DMS53 (cell line): ENCODE measurements at regions not wholly inside any gene's neighbourhood (a gene's known extent, or its start where the extent isn't known, plus 50 kb on each side); places are given as distances from the start of the nearest gene placed in this dataset.
A peak's percentile ranks its signal among the peaks of the same experiment; 100 is the strongest.

ENCODE experiments used
- DNase-seq: peaks from one replicate; lab custom pipeline; 2025; lab: John Stamatoyannopoulos, UW

DNA sequence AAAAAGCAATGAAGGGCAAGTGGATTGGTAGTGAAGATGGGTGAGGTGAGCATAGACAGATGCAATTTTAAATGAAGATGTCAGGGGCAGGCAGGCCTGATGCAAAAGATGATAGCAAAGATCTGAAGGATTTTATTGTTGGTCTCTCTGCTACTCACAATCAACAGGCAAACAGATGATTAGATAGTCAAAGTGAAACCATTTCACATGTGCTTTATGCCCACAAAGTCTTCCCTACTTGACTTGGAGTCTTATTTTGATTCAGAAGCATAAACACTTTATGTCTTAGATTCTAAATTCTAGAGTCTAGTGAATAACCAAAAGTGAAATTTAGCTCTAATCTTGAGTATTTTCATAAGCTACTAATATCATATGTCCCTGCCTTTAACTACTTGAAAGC, 153.8 kb upstream of the HNRNPA3 start:
- DNase-seq, result no peak

- no peak for DNase-seq
Measured at GRCh38 chr2:177059293-177059692, 153.3 kb upstream of the HNRNPA3 start.

- no peak for DNase-seq
Measured at GRCh38 chr2:177063331-177063730, 149.3 kb upstream of the HNRNPA3 start.

- no peak for DNase-seq
Measured at GRCh38 chr2:177064422-177064821, 148.2 kb upstream of the HNRNPA3 start.

- DNase-seq, result no peak
Measured at GRCh38 chr2:177068967-177069366, 143.6 kb upstream of the HNRNPA3 start.

DNA sequence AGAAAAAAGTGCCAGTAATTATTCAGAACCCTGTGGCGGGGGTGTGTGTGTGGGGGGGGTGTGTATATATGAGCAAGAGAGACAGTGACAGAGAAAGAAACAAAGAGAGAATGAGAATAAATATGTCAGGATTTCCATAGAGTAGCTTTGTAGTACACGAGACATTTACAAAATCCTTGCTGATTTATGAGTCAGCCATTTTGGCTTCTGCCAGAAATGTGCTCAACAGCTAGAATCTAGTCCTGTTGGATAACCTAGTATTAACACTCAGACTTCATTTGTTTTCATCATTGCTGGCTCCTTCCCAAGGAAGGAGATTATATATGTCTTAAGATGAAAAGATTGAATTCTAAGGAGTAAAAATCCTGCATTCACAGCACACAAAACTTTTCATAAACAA, 140.5 kb upstream of the HNRNPA3 start:
- no peak for DNase-seq

GRCh38 chr2:177073611-177074010, 139.0 kb upstream of the HNRNPA3 start:
- no peak for DNase-seq

DNA sequence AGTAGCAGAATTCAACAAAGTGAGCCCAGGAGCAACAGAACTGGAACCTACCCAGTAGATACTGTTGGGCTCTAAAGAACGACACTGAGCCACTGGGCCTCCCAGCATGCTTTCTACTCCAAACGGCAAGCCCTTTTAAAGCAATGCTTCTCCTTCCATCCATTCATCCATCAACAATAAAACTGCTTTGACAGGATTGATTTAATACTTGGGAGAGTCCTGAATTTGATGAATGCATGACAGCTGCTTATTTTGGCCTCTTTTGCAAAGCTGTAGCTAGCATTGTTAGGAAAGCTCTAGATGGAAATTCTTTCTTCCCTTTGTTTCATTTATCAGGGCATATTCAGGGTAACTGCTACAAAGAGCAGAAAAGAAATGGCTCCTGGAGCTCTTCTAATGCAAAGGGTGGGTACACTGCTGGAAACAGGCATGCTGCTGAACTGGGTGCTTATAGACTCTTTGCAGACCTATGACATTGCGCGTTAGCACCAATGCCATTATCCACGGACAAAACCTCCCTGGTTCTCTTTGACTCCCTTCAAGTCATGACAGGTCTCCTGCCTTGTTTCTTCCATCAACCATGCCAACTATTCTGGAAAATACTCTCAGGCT, 138.4 kb upstream of the HNRNPA3 start:
- DNase-seq, result no peak

DNA sequence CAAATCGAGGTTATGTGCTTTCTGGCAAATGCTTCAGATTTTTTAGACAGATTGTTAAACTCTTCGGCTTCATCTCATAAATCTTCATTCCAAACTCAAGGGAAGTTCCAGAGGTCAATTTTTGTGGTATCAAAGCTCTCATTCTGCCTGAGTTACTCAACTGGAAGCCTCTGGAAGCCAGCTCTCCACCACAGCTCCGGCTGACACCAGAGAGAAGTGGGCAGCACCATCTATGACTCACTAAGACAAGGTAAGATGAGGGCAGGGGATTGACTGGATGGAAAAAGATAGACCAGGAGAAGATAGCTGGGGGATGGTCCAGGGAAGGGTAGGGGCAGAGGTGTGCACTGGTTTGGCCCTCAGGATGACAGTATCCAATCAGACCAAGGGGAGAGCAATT, 137.3 kb upstream of the HNRNPA3 start:
- no peak for DNase-seq

DNA sequence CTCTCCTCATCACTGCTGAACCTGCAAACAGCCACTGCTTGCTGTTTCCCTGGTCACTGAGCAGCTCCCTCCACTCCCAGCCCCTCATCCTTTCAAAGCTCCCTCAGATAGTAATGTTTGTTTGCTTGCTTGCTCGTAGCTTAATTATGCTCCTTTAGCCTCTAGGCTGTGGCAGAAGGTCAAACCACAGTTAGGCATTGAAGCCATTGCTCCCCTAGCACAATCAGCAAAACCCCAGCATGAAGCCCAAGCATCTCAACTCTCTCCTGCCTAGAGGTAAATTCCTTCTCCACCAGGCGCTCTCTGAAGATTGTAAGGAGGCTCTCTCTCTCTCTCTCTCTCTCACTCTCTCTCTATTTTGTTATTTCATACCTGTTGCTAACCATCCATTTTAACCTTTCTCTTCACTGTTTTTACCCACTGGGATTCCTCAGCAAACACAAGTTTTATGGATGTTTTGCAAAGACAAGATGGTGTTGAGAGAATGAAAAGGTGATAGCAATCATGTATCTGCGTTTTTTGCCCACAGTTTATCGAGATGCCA, 135.9 kb upstream of the HNRNPA3 start:
- DNase-seq, result no peak

DNA sequence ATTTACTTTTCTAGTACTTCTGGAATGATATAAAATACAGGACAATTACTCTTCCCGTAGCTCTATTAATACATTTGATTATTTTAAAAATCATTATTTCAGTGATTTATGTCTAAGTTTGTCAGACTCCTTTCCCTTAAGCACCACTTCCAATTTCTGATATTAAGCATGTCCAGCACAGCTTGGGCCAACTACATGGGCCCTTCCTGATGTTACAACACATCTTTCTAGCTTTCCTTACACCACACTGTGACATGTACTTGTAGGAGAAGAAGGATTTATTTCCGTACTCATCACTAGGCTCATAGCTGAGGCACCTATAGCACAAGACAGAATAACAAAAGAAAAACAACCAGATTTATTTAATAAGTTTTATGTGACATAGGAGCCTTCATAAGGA, 134.8 kb upstream of the HNRNPA3 start:
- no peak for DNase-seq

- no peak for DNase-seq
Measured at GRCh38 chr2:177078416-177078815, 134.2 kb upstream of the HNRNPA3 start.

DNA sequence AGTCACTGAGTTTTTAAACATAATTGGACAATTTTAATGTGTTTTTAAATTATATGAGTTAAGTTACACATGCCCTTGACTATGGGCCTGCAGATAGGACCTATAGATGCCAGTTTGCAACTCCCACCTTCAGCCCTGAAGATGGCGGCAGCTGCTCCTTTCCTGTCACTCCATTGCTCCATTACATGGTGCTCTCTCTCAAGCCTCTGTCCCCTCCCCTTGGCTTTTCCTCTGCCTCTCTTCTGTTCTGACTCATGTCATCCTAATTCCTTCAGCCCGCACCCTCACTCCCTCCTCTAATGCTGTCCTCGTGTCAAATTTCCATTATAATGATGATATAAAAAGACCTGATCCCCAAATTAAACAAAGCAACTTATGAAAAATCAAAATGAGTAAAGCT, 133.7 kb upstream of the HNRNPA3 start:
- no peak for DNase-seq

DNA sequence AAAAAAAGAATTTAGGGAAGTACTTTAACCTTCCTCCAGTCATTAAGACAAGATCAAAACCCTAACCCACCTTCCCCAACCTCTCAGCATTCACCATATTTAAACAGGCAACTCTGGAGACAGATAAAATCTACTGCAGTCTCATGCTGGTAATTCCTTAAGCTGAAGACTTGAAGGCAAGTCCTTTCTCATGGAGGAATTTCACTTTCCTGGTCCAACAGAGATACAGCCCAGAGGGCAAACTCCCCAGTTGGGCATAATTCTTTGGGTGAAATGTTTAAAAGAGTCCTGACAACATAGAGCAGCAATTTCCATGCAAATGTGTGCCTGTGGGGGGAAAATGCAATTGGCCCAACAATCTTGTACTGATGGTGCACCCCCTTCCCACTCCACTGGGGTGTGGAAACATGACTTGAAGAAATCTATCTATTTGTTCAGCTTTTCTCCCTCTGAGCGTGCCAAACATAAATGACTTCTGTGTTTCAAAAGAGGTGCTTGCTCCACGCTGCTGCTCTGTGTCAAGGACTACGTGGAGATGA, 131.8 kb upstream of the HNRNPA3 start:
- DNase-seq, result no peak

DNA sequence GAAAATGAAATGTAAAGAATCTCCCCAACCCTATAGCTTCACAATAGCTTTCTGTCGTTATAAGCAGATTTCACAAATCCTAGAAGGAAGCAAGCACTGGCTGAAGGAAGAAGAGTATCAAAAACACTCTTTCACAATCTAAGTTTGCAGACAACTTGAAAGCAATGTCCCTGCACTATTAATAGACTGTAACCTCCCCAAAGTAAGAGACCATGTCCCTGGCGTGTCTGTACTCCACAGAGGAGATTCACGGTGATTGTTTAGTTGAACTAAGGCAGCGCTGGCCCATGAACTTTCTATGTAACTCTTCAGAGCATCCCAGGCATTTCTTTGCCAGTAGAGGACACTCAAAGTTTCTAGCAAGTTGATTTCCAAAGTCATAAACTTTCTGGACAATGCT, 128.0 kb upstream of the HNRNPA3 start:
- DNase-seq, result no peak

DNA sequence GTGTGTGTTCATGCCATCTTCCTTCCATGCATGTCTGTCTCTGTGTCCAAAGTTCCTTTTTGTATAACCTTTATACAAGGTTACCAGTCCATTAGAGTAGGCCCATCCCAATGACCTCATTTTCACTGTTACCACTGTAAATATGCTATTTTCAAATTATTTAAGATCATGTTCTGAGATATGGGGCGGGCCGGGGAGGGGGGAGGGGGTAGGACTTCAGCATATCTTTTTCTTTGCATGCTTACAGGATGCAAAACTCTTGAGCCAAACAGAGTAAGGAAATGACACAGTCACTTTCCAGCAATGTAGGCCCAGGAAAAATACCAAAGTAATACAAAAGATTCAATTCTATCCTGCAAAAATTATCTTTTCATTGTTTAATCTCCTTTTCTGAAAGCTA, 124.1 kb upstream of the HNRNPA3 start:
- no peak for DNase-seq

GRCh38 chr2:177090967-177091366, 121.6 kb upstream of the HNRNPA3 start:
- no peak for DNase-seq

DNA sequence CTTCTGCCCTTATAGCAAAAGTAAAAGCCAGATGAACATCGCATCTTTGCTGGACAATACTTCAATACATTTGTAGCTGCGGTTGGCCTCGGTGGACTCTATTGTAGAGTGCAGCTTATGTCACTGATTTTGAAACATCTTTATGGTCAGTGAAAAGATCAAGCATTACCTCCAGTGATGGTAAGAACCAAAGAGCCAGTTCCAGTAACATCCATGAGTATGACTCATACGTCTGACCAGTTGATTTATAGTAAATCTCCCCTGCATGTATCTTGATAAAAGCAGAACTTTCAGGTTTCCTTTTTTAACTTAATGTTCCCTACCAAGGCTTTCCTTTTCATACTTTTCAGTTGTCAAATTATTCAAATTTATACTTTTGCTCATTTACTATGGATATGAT, 119.2 kb upstream of the HNRNPA3 start:
- DNase-seq, result no peak

DNA sequence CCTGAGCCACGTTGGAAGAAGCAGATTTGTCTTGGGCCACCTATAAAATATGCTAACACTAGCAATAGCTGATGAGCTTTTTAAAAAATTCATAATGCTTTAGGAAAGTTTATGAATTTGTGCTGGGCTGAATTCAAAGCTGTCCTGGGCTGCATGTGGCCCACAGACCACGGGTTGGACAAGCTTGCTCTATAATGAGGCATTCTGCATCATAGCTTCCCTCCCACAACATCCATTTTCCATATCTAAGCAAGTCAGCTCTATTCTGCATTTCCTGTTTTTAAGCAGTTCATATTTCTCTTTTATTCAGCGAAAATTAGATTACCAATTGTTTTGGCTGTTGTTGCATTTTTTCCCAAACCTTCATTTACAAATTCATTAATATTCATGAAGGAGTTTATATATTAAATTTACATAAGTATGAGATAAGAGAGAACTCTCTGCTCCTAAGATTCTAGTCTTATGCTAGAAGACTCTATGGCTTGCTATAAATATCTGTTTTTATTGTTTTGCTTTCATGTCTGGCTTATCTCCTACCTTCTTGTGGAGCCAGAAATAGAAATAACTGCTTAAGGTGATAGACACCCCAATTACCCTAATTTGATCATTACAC, 114.5 kb upstream of the HNRNPA3 start:
- no peak for DNase-seq

DNA sequence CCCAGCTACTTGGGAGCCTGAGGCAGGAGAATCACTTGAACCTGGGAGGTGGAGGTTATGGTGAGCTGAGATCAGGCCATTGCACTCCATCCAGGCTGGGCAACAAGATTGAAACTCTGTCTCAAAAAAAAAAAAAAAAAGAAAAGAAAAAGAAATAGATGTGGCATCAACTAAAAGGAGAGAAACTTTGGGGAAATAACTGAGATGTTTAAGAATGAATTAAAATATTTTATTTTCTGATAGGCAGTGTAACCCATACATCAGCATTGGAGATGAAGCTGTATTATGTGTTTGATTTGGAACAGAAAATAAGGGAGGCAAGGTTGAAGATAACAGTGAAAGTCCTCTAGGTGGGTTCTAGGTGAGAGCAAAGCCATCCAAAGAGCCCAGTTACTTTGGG, 110.7 kb upstream of the HNRNPA3 start:
- DNase-seq, result no peak

GRCh38 chr2:177106212-177106611, 106.4 kb upstream of the HNRNPA3 start:
- peak; percentile 64 for DNase-seq

DNA sequence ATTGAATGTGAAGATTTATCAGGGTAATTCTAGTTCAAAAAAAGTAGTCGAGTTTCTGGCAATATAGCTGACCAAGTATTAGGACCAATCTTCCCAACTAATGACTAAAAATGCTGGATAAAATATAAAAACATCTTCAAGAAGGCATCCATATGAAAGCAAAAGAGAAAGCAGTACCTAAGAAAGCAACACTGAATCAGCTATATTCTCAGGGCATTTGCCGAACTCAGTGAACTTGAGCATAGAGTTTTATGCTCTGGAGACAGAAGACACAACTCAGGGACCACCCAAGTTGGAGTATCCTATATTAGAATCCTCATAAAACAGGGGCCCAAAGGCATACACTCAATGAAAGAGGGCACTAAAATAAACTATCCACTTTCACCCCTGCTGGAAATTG, 103.7 kb upstream of the HNRNPA3 start:
- no peak for DNase-seq

DNA sequence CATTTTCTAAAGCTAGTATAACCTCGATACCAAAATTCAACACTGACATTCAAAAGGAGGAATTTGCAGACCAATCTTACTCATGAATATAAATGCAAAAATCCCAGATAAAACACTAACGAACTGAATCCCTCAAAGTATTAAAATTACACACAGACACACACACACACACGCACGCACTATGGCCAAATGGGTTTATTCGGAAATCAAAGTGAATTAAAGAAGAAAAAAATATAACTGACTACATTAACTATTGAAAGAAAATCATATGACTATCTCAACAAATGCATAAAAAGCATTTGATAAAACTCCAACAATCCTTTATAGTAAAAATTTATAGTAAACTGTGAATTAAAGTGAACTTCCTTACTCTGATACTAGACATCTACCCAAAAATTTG, 97.9 kb upstream of the HNRNPA3 start:
- no peak for DNase-seq

DNA sequence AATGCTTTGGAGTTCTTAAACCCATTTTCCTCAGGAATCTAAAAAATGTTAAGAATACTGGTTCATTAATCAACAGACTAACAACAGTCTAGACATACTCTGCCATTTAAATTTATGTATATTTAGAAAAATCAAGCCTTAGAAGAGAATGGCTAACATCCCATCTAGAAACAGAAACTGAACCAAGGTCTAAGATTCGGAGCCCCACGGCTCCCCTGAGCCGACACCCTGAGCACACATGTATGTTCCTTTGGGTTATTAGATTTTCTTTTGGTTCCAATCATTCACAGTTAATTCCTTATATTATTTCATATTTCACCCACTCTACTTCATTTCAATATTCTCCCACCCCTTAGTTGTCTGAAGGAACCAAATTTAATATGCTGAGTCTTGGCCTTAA, 94.8 kb upstream of the HNRNPA3 start:
- DNase-seq, result no peak
